ENCODE measurements at regions not wholly inside any gene's neighbourhood (a gene's known extent, or its start where the extent isn't known, plus 50 kb on each side); places are given as distances from the start of the nearest gene placed in this dataset.

DNA sequence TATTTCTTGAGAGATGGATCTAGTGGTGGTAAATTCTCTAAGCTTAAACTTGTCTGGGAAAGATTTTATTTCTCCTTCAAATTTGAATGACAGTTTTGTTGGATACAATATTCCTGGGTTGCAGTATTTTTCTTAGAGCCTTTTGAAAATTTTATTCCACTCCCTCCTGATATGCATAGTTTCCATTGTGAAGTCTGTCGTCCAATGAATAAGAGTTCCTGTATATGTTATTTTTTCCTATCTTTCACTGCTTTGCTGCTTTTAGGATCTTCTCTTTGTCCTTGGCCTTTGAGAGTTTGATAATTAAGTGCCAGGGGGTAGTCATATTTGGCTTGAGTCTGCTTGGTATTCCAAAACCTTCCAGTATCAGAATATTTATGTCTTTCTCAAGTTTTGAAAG is 1156.4 kb upstream of the AGA start:
- Histone ChIP-seq H3K4me1 (ENCODE audit: insufficient read depth, poor library complexity, severe bottlenecking) (no peaks in the 10 kb centered on the region), H3K36me3 (ENCODE audit: low read depth) (no peaks in the 10 kb centered on the region), H3K27ac (ENCODE audit: poor library complexity, severe bottlenecking) (no peak overlapping the region), H3K27me3 (ENCODE audit: insufficient read depth, poor library complexity, severe bottlenecking) (no peaks in the 10 kb centered on the region), H3K9me3 (ENCODE audit: severe bottlenecking) (no peaks in the 10 kb centered on the region), H3K4me3 (ENCODE audit: severe bottlenecking) (no peak overlapping the region)
- TF ChIP-seq, protein P1, sequence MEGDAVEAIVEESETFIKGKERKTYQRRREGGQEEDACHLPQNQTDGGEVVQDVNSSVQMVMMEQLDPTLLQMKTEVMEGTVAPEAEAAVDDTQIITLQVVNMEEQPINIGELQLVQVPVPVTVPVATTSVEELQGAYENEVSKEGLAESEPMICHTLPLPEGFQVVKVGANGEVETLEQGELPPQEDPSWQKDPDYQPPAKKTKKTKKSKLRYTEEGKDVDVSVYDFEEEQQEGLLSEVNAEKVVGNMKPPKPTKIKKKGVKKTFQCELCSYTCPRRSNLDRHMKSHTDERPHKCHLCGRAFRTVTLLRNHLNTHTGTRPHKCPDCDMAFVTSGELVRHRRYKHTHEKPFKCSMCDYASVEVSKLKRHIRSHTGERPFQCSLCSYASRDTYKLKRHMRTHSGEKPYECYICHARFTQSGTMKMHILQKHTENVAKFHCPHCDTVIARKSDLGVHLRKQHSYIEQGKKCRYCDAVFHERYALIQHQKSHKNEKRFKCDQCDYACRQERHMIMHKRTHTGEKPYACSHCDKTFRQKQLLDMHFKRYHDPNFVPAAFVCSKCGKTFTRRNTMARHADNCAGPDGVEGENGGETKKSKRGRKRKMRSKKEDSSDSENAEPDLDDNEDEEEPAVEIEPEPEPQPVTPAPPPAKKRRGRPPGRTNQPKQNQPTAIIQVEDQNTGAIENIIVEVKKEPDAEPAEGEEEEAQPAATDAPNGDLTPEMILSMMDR (IDR thresholded peaks at IDR 0.05; ENCODE audit: poor library complexity, severe bottlenecking) = no peak
- DNase-seq (ENCODE audit: low spot score) (no peak), ATAC-seq (ENCODE audit: low read depth) (no peak)

DNA sequence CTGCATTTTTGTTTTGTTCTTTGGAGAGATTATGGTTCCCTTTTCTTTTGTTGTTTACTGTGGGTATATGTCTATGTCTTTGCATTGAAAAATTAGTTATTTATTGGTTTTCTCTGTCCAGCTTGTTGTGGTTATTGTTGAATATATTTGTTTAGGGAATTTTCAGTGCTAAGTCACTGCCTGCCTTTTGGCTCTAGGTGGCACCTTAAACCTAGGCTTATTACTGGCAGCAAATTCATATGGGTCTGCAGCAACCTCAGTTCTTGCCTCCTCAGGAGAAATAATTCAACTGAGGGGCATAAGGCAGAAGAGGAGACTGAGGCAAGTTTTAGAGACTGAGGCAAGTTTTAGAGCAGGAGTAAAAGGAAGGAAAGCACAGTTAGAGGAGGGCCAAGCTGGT is 1157.3 kb upstream of the AGA start:
- Histone ChIP-seq H3K27ac (ENCODE audit: poor library complexity, severe bottlenecking) (no peak overlapping the region), H3K9me3 (ENCODE audit: severe bottlenecking) (no peaks in the 10 kb centered on the region), H3K4me3 (ENCODE audit: severe bottlenecking) (no peak overlapping the region), H3K27me3 (ENCODE audit: insufficient read depth, poor library complexity, severe bottlenecking) (no peaks in the 10 kb centered on the region), H3K4me1 (ENCODE audit: insufficient read depth, poor library complexity, severe bottlenecking) (no peaks in the 10 kb centered on the region), H3K36me3 (ENCODE audit: low read depth) (no peaks in the 10 kb centered on the region)
- 0 out of 3 replicates have a peak, but pooled peaks have one; percentile 56 for ATAC-seq (ENCODE audit: low read depth)
- DNase-seq (ENCODE audit: low spot score) = no peak
- TF ChIP-seq, protein P1 (IDR thresholded peaks at IDR 0.05; ENCODE audit: poor library complexity, severe bottlenecking) = peak; percentile 61

DNA sequence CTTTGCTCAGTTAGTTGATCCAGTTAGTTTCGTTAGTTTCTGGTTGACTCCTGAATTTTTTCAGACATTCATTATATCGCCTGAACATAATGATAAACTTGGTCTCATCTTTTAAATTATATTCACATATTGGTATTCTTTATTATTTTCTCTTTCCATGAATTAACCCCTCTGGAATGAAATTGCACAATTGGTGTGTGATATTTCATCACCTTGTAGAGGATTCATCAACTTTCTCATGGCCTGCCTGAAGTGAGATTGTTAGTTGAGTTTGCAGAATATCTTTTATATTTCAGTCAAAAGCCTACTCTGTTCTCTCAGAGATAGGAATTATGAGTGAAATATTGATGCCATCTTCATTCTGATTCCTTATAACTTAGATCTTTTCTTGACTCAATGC is 1160.6 kb upstream of the AGA start:
- ATAC-seq (ENCODE audit: low read depth) (no peak), DNase-seq (ENCODE audit: low spot score) (no peak)
- no peaks in the 10 kb centered on the region for H3K36me3 ChIP-seq (ENCODE audit: low read depth)
- no peaks in the 10 kb centered on the region for H3K27me3 ChIP-seq (ENCODE audit: insufficient read depth, poor library complexity, severe bottlenecking)
- no peaks in the 10 kb centered on the region for H3K4me1 ChIP-seq (ENCODE audit: insufficient read depth, poor library complexity, severe bottlenecking)
- H3K27ac ChIP-seq (ENCODE audit: poor library complexity, severe bottlenecking) = no peak overlapping the region
- no peak overlapping the region for H3K4me3 ChIP-seq (ENCODE audit: severe bottlenecking)
- TF ChIP-seq, protein P1 (IDR thresholded peaks at IDR 0.05; ENCODE audit: poor library complexity, severe bottlenecking) = no peak
- no peaks in the 10 kb centered on the region for H3K9me3 ChIP-seq (ENCODE audit: severe bottlenecking)

DNA sequence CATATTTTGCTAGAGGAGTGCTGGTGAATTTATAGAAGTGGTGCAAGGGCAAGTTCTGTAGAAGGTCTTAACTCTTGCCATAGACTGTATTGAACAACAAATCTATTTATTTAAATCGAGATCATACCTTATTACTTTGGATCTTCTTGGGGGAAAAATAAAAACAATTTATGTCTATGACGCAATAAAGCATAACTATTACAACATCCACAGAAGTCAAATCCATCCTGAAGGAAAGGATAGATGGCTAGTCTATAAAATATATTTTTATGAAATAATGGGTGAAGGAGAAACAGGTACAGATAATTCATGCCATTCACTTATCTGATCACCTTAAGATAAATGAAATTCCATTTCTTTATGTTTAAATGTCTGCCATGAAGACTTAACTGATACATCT is 1168.8 kb upstream of the AGA start:
- Histone ChIP-seq H3K9me3 (ENCODE audit: severe bottlenecking) (no peaks in the 10 kb centered on the region), H3K27ac (ENCODE audit: poor library complexity, severe bottlenecking) (no peak overlapping the region), H3K4me1 (ENCODE audit: insufficient read depth, poor library complexity, severe bottlenecking) (no peaks in the 10 kb centered on the region), H3K36me3 (ENCODE audit: low read depth) (no peaks in the 10 kb centered on the region), H3K27me3 (ENCODE audit: insufficient read depth, poor library complexity, severe bottlenecking) (no peaks in the 10 kb centered on the region), H3K4me3 (ENCODE audit: severe bottlenecking) (no peak overlapping the region)
- DNase-seq (ENCODE audit: low spot score) = no peak
- TF ChIP-seq, protein P1 (IDR thresholded peaks at IDR 0.05; ENCODE audit: poor library complexity, severe bottlenecking) = no peak
- ATAC-seq (ENCODE audit: low read depth) = no peak

DNA sequence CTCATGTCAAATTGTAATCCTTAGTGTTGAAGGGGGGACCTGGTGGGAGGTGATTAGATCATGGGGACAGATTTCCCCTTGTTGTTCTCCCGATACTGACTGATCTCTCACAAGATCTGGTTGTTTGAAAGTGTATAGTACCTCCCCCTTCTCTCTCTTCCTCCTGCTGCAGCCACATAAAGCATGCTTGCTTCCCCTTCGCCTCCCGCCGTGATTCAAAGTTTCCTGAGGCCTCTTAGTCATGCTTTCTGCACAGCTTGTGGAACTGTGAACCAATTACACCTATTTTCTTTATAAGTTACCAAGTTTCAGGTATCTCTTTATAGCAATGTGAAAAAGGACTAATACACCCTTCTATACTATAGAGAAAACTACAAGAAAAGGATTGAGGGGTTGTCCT is 1170.5 kb upstream of the AGA start:
- TF ChIP-seq, protein P1 (IDR thresholded peaks at IDR 0.05; ENCODE audit: poor library complexity, severe bottlenecking) = no peak

More for the DNA sequence above, 1170.5 kb upstream of the AGA start:
- DNase-seq (ENCODE audit: low spot score) (no peak), ATAC-seq (ENCODE audit: low read depth) (no peak)
- H3K4me1 ChIP-seq (ENCODE audit: insufficient read depth, poor library complexity, severe bottlenecking) = no peaks in the 10 kb centered on the region
- H3K36me3 ChIP-seq (ENCODE audit: low read depth) = no peaks in the 10 kb centered on the region
- no peaks in the 10 kb centered on the region for H3K9me3 ChIP-seq (ENCODE audit: severe bottlenecking)
- H3K27ac ChIP-seq (ENCODE audit: poor library complexity, severe bottlenecking) = no peak overlapping the region
- H3K27me3 ChIP-seq (ENCODE audit: insufficient read depth, poor library complexity, severe bottlenecking) = no peaks in the 10 kb centered on the region
- H3K4me3 ChIP-seq (ENCODE audit: severe bottlenecking) = no peak overlapping the region

Data from RWPE2 (cell line).